SK-N-SH (cell line): ENCODE measurements at regions not wholly inside any gene's neighbourhood (a gene's known extent, or its start where the extent isn't known, plus 50 kb on each side); places are given as distances from the start of the nearest gene placed in this dataset.

Experiments used
- CTCF ChIA-PET: fragments of 300-600, 350-600 bp; formaldehyde crosslinking; extraction: SDS; loops from one replicate; lab custom pipeline; 2021; lab: Yijun Ruan, JAX
- POLR2A ChIA-PET: fragments of 350-600 bp; sonication (Branson Sonifier 250); formaldehyde crosslinking; extraction: SDS; loops from one replicate; lab custom pipeline; 2020; ENCODE audit warnings: antibody characterized with exemption, inconsistent platforms; lab: Yijun Ruan, JAX
- DNase-seq: peaks from one replicate; pipeline ENCODE4 v3.0.0; 2012
- H2AFZ ChIP-seq: fragments of 200-600 bp; sonication (generic); 2 replicates; pipeline ENCODE4 v1.8.1; 2016; ENCODE audit warnings: antibody characterized with exemption, mild to moderate bottlenecking, low read depth
- H3F3A ChIP-seq: fragments of 200-600 bp; sonication (generic); replicated peaks from 2 replicates; pipeline ENCODE3; 2016; ENCODE audit warnings: antibody characterized with exemption, mild to moderate bottlenecking; ENCODE audit not compliant: insufficient read depth
- H3K27ac ChIP-seq, 2 experiments: fragments of 200-500 bp in 1 of 2; fragments of 200-600 bp in 1 of 2; sonication (Bioruptor generic) in 1 of 2; sonication (generic), shearing (Covaris generic) in 1 of 2; 2 replicates each; pipeline versions ENCODE4 v1.5.1 to v1.6.1; 2014 to 2016; ENCODE audit warnings: low read depth in 2 of 2, inconsistent platforms in 1 of 2, low read length in 1 of 2, mild to moderate bottlenecking in 1 of 2, mixed read lengths in 1 of 2
- H3K27me3 ChIP-seq: fragments of 200-600 bp; sonication (generic), shearing (Covaris generic); 2 replicates; pipeline ENCODE4 v1.6.1; 2016; ENCODE audit warnings: mixed run types; ENCODE audit not compliant: insufficient read depth
- H3K36me3 ChIP-seq, 2 experiments: fragments of 200-500 bp in 1 of 2; fragments of 200-600 bp in 1 of 2; sonication (Bioruptor generic) in 1 of 2; sonication (generic) in 1 of 2; replicated peaks in 1 of 2; 2 replicates each; pipeline versions ENCODE3 to v1.5.1; 2014 to 2016; ENCODE audit warnings: low read length in 1 of 2, mild to moderate bottlenecking in 1 of 2; ENCODE audit not compliant: insufficient read depth in 2 of 2, control insufficient read depth in 1 of 2
- H3K4me1 ChIP-seq, 2 experiments: fragments of 200-500 bp in 1 of 2; fragments of 200-600 bp in 1 of 2; sonication (Bioruptor generic) in 1 of 2; sonication (generic), shearing (Covaris generic) in 1 of 2; 2 replicates each; pipeline versions ENCODE4 v1.5.1 to v1.6.1; 2014 to 2016; ENCODE audit warnings: low read depth in 1 of 2, low read length in 1 of 2, mixed run types in 1 of 2; ENCODE audit not compliant: insufficient read depth in 2 of 2, control insufficient read depth in 1 of 2
- H3K4me2 ChIP-seq: fragments of 200-600 bp; sonication (generic), shearing (Covaris generic); 2 replicates; pipeline ENCODE4 v1.6.1; 2017; ENCODE audit warnings: mixed run types
- H3K4me3 ChIP-seq, 2 experiments: fragments of 200-500 bp in 1 of 2; fragments of 200-600 bp in 1 of 2; sonication (Bioruptor generic) in 1 of 2; sonication (generic), shearing (Covaris generic) in 1 of 2; 2 replicates each; pipeline versions ENCODE4 v1.5.1 to v1.8.1; 2014 to 2016; ENCODE audit warnings: low read depth in 2 of 2, inconsistent platforms in 1 of 2, low read length in 1 of 2, mild to moderate bottlenecking in 1 of 2, mixed read lengths in 1 of 2, moderate library complexity in 1 of 2
- H3K79me2 ChIP-seq: fragments of 200-600 bp; sonication (generic); 2 replicates; pipeline ENCODE4 v1.8.1; 2017; ENCODE audit warnings: mild to moderate bottlenecking; ENCODE audit not compliant: insufficient read depth
- H3K9ac ChIP-seq: fragments of 200-600 bp; sonication (generic); 2 replicates; pipeline ENCODE4 v1.6.1; 2017; ENCODE audit warnings: mixed run types
- H3K9me2 ChIP-seq: fragments of 200-600 bp; sonication (generic); 2 replicates; pipeline ENCODE4 v1.6.1; 2017; ENCODE audit warnings: mixed run types
- H3K9me3 ChIP-seq: fragments of 200-600 bp; sonication (generic); 2 replicates; pipeline ENCODE4 v1.6.1; 2017; ENCODE audit warnings: mixed run types, mild to moderate bottlenecking, moderate library complexity
- H4K20me1 ChIP-seq: fragments of 200-600 bp; sonication (generic); 2 replicates; pipeline ENCODE4 v1.6.1; 2017; ENCODE audit warnings: mild to moderate bottlenecking, mixed run types; ENCODE audit not compliant: insufficient read depth
- EP300 ChIP-seq, 2 experiments: IDR thresholded peaks; 2 replicates each; pipeline versions ENCODE4 v1.4.0 to v1.6.1; 2012; ENCODE audit warnings: borderline replicate concordance in 1 of 2, low read depth in 1 of 2, low read length in 1 of 2
- FOSL2 ChIP-seq: IDR thresholded peaks from 2 replicates; pipeline ENCODE4 v1.4.0; 2012; ENCODE audit warnings: low read depth, mild to moderate bottlenecking, moderate library complexity, borderline replicate concordance
- FOXM1 ChIP-seq: IDR thresholded peaks from 2 replicates; pipeline ENCODE4 v1.4.0; 2012; ENCODE audit warnings: low read depth, mild to moderate bottlenecking
- GATA2 ChIP-seq: sonication (generic); formaldehyde crosslinking; IDR thresholded peaks from 2 replicates; pipeline ENCODE4 v1.5.0; 2020; ENCODE audit warnings: mild to moderate bottlenecking, missing genetic modification reagents
- JUND ChIP-seq: IDR thresholded peaks from 2 replicates; pipeline ENCODE4 v1.4.0; 2012
- NFIC ChIP-seq: IDR thresholded peaks from 2 replicates; pipeline ENCODE4 v1.4.0; 2012; ENCODE audit warnings: borderline replicate concordance
- NRF1 ChIP-seq: IDR thresholded peaks from 2 replicates; pipeline ENCODE4 v1.6.1; 2012; ENCODE audit warnings: low read depth, mild to moderate bottlenecking, low read length
- RAD21 ChIP-seq: IDR thresholded peaks from 2 replicates; pipeline ENCODE4 v1.6.1; 2012; ENCODE audit warnings: mild to moderate bottlenecking, low read length
- RXRA ChIP-seq: IDR thresholded peaks from 2 replicates; pipeline ENCODE4 v1.4.0; 2012; ENCODE audit warnings: low read depth, mild to moderate bottlenecking, borderline replicate concordance
- SIN3A ChIP-seq: IDR thresholded peaks from 2 replicates; pipeline ENCODE4 v1.6.1; 2012; ENCODE audit warnings: low read depth, mild to moderate bottlenecking, low read length, moderate library complexity, borderline replicate concordance
- SMC3 ChIP-seq: IDR thresholded peaks from 2 replicates; pipeline ENCODE4 v1.6.1; 2012; ENCODE audit warnings: low read depth, low read length, improper control_type of control experiment
- TCF12 ChIP-seq: IDR thresholded peaks from 2 replicates; pipeline ENCODE4 v1.4.0; 2012
- WGBS: methylation state at CpG from one replicate; pipeline ENCODE4 v1.1.6; 2017; ENCODE audit warnings: low lambda C conversion rate; 5-methylcytosine and 5-hydroxymethylcytosine counted together
- TF ChIP-seq, protein P1 (sequence below): fragments of 150-350 bp; IDR thresholded peaks from 2 replicates; pipeline ENCODE4 v1.6.1; 2017; ENCODE audit warnings: antibody characterized with exemption, low read length, low read depth, borderline replicate concordance
- TF ChIP-seq, protein P2 (sequence below): IDR thresholded peaks from 2 replicates; pipeline ENCODE4 v1.4.0; 2012; ENCODE audit warnings: low read depth, borderline replicate concordance
- TF ChIP-seq, protein P3 (sequence below): fragments of 200-600 bp; sonication (generic); IDR thresholded peaks from 2 replicates; pipeline ENCODE4 v1.6.1; 2017; ENCODE audit warnings: antibody characterized with exemption, mild to moderate bottlenecking, moderate library complexity
- TF ChIP-seq, protein P4 (sequence below): IDR thresholded peaks from 2 replicates; pipeline ENCODE4 v1.4.0; 2012; ENCODE audit warnings: low read depth
- TF ChIP-seq, protein P5 (sequence below): IDR thresholded peaks from 2 replicates; pipeline ENCODE4; 2012

DNA sequence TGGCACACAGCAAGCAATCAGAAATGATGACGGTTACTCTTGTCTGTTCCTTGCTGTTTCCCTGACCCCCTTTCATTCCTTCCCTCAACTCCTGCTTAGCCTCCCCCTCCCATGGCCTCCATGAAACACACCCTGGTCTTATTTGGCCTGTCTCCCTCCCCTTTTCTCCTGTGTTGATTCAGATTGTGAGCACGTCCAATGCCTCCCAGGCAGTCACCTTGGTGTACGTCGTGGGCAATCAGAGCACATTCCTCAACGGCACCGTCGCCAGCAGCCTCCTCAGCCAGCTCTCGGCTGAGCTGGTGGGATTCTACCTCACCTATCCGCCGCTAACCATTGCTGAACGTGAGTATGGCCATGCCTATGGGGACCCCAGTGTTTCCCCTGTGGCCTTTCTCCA lies 141.1 kb downstream of the C11orf91 start:
- H3K79me2 ChIP-seq = peaks cover 30% of the 10 kb centered on the region
- no peaks in the 10 kb centered on the region for H3K9me3 ChIP-seq
- TF ChIP-seq, protein P1, sequence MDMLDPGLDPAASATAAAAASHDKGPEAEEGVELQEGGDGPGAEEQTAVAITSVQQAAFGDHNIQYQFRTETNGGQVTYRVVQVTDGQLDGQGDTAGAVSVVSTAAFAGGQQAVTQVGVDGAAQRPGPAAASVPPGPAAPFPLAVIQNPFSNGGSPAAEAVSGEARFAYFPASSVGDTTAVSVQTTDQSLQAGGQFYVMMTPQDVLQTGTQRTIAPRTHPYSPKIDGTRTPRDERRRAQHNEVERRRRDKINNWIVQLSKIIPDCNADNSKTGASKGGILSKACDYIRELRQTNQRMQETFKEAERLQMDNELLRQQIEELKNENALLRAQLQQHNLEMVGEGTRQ = no peak
- TF ChIP-seq TCF12 (no peak), SMC3 (no peak)
- TF ChIP-seq, all 33 proteins: peak for 0
- Histone ChIP-seq H3K9me2 (no peaks in the 10 kb centered on the region), H4K20me1 (no peaks in the 10 kb centered on the region), H3K4me1 (peaks cover 0 to 4% of the 10 kb centered on the region in 2 experiments; a peak in 1 of 4 replicates), H3K9ac (no peak overlapping the region), H3K36me3 (peaks cover 19 to 58% of the 10 kb centered on the region in 2 experiments), H3K27me3 (no peaks in the 10 kb centered on the region), H3K27ac (0 out of 4 replicates have a peak overlapping the region, but pooled peaks of 1 of the 2 experiments have one; percentile 87), H3K4me2 (no peak overlapping the region), H3K4me3 (no peak overlapping the region), H2AFZ (no peak overlapping the region), H3F3A (peaks cover 27% of the 10 kb centered on the region)
- WGBS = 86% methylated on average over 11 of the region's 11 CpGs
- CTCF ChIA-PET = interaction anchor here (0.6 kb wide), 1 partner anchor 28 kb away, joined by 3 read pairs; no protein-coding TSS in a partner anchor
- DNase-seq = no peak
- POLR2A ChIA-PET = no interaction called here

DNA sequence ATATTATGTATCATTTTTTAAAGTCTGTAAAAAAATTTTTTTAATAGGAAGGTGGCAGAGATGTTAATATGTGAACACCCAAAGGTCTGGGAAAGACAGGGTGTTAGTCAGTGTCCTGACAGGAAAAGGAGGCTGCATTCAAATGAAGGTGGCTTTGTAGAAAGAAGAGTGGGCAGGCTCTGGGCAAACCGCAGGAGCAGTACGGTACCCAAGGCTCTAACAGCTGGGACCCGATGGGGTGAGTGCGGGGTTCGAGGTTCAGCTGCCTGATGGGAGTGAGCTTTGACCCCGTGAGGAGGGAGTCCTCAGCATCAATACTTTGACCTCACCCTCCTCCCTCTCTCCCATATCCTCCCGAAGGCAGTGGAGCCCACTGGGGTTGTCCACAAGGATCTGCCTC lies 142.5 kb downstream of the C11orf91 start:
- ChIA-PET CTCF (interaction anchor here (1.0 to 2.0 kb wide), 2 partner anchors 11 to 158 kb away, joined by 3 to 4 read pairs; no protein-coding TSS in a partner anchor), POLR2A (no interaction called here)
- Histone ChIP-seq H3K27me3 (no peaks in the 10 kb centered on the region), H4K20me1 (no peaks in the 10 kb centered on the region), H3K27ac (peak overlapping the region in 1 of 2 experiments; percentile 87; a peak in 2 of 4 replicates), H3K79me2 (peaks cover 38% of the 10 kb centered on the region), H3K4me1 (peaks cover 0 to 4% of the 10 kb centered on the region in 2 experiments; a peak in 2 of 4 replicates), H3F3A (peaks cover 40% of the 10 kb centered on the region), H3K9me3 (no peaks in the 10 kb centered on the region), H3K9ac (peak overlapping the region; percentile 30; the same call in 1 of the 2 replicates), H3K9me2 (no peaks in the 10 kb centered on the region), H3K36me3 (peaks cover 16 to 64% of the 10 kb centered on the region in 2 experiments), H3K4me2 (no peak overlapping the region), H3K4me3 (no peak overlapping the region), H2AFZ (no peak overlapping the region)
- no peak for TF ChIP-seq EP300 (IDR thresholded peaks at IDR 0.05; ENCODE audit: borderline replicate concordance in 1 of 2, low read depth in 1 of 2, low read length in 1 of 2)
- TF ChIP-seq NFIC = no peak
- no peak for TF ChIP-seq FOXM1
- no peak for TF ChIP-seq RAD21
- TF ChIP-seq, protein P2, sequence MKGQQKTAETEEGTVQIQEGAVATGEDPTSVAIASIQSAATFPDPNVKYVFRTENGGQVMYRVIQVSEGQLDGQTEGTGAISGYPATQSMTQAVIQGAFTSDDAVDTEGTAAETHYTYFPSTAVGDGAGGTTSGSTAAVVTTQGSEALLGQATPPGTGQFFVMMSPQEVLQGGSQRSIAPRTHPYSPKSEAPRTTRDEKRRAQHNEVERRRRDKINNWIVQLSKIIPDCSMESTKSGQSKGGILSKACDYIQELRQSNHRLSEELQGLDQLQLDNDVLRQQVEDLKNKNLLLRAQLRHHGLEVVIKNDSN = no peak
- no peak for DNase-seq
- WGBS = 93% methylated on average over 7 of the region's 7 CpGs

DNA sequence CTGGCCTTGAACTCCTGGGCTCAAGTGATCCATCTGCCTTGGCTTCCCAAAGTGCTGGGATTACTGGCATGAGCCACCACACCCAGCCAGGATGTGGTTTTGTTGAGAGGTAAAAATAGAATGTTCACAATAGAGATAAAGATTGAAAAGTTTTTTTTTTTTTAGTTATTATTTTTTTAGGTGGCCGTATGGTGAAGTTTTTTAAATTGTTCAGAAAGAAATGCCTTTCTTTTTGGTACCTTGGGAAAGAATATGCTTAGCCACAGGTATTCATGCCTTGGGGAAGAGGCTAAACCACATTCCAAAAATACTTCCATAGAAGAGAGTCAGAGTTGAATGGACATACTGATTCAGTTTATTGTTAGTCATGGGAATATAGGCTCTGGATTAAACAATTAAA lies 143.4 kb downstream of the C11orf91 start:
- Histone ChIP-seq H4K20me1 (no peaks in the 10 kb centered on the region), H2AFZ (no peak overlapping the region), H3K4me1 (peaks cover 0 to 4% of the 10 kb centered on the region in 2 experiments; a peak in 2 of 4 replicates), H3K9me2 (no peaks in the 10 kb centered on the region), H3F3A (peaks cover 46% of the 10 kb centered on the region), H3K4me3 (no peak overlapping the region), H3K9ac (peak overlapping the region; percentile 53; the same call in 1 of the 2 replicates), H3K27ac (peak overlapping the region in 1 of 2 experiments; percentile 87; a peak in 2 of 4 replicates), H3K4me2 (no peak overlapping the region; the same call in 1 of the 2 replicates), H3K27me3 (no peaks in the 10 kb centered on the region), H3K9me3 (no peaks in the 10 kb centered on the region), H3K79me2 (peaks cover 40% of the 10 kb centered on the region; the same call in 1 of the 2 replicates), H3K36me3 (peaks cover 17 to 66% of the 10 kb centered on the region in 2 experiments)
- WGBS = 11% methylated on average over 1 of the region's 1 CpG
- POLR2A ChIA-PET = no interaction called here
- no peak for DNase-seq
- CTCF ChIA-PET = interaction anchor here (1.0 to 2.0 kb wide), 2 partner anchors 10 to 159 kb away, joined by 3 to 4 read pairs; no protein-coding TSS in a partner anchor
- peak in 1 of 2 experiments; percentile 47; a peak in 1 of 4 replicates for TF ChIP-seq EP300 (IDR thresholded peaks at IDR 0.05; ENCODE audit: borderline replicate concordance in 1 of 2, low read depth in 1 of 2, low read length in 1 of 2)
- TF ChIP-seq, protein P3, sequence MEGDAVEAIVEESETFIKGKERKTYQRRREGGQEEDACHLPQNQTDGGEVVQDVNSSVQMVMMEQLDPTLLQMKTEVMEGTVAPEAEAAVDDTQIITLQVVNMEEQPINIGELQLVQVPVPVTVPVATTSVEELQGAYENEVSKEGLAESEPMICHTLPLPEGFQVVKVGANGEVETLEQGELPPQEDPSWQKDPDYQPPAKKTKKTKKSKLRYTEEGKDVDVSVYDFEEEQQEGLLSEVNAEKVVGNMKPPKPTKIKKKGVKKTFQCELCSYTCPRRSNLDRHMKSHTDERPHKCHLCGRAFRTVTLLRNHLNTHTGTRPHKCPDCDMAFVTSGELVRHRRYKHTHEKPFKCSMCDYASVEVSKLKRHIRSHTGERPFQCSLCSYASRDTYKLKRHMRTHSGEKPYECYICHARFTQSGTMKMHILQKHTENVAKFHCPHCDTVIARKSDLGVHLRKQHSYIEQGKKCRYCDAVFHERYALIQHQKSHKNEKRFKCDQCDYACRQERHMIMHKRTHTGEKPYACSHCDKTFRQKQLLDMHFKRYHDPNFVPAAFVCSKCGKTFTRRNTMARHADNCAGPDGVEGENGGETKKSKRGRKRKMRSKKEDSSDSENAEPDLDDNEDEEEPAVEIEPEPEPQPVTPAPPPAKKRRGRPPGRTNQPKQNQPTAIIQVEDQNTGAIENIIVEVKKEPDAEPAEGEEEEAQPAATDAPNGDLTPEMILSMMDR = no peak
- no peak for TF ChIP-seq NRF1
- 0 out of 2 replicates have a peak, but pooled peaks have one; percentile 17 for TF ChIP-seq JUND
- no peak for TF ChIP-seq SIN3A
- TF ChIP-seq GATA2 (CRISPR knock-in tag) = no peak
- TF ChIP-seq, protein P4, sequence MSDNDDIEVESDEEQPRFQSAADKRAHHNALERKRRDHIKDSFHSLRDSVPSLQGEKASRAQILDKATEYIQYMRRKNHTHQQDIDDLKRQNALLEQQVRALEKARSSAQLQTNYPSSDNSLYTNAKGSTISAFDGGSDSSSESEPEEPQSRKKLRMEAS = 0 out of 2 replicates have a peak, but pooled peaks have one; percentile 17
- peak; percentile 21; the same call in 1 of the 2 replicates for TF ChIP-seq FOSL2
- TF ChIP-seq RXRA = no peak
- TF ChIP-seq, protein P5, sequence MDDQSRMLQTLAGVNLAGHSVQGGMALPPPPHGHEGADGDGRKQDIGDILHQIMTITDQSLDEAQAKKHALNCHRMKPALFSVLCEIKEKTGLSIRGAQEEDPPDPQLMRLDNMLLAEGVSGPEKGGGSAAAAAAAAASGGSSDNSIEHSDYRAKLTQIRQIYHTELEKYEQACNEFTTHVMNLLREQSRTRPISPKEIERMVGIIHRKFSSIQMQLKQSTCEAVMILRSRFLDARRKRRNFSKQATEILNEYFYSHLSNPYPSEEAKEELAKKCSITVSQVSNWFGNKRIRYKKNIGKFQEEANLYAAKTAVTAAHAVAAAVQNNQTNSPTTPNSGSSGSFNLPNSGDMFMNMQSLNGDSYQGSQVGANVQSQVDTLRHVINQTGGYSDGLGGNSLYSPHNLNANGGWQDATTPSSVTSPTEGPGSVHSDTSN = peak; percentile 13
- TF ChIP-seq NFIC = no peak; the same call in 1 of the 2 replicates
- TF ChIP-seq FOXM1 = no peak; the same call in 1 of the 2 replicates
